Panc1 (cell line): ENCODE measurements at regions not wholly inside any gene's neighbourhood (a gene's known extent, or its start where the extent isn't known, plus 50 kb on each side); places are given as distances from the start of the nearest gene placed in this dataset.

Experiments
- ATAC-seq: fragments of 200-7000 bp; cut with Tn5 transposase; 2 replicates; pipeline ENCODE4 v1.9.1; 2020; ENCODE audit warnings: mild to moderate bottlenecking, moderate library complexity
- BruUV-seq: library from RNA; stranded (reverse); fragments of 400-500 nt; replicated peaks from 2 replicates; lab custom pipeline; 2021; lab: Mats Ljungman, UMichigan
- CTCF ChIA-PET: fragments of 300-600 bp; sonication (Branson Sonifier 250); formaldehyde crosslinking; loops from one replicate; lab custom pipeline; 2022; ENCODE audit warnings: antibody characterized with exemption; lab: Charles Lee
- POLR2A ChIA-PET: fragments of 300-600 bp; sonication (Branson Sonifier 250); formaldehyde crosslinking; loops from one replicate; lab custom pipeline; 2022; ENCODE audit warnings: antibody characterized with exemption; lab: Charles Lee
- DNase-seq: peaks from one replicate; pipeline ENCODE4 v3.0.0-alpha.2; 2010; ENCODE audit warnings: low read depth, low spot score
- H3K27ac ChIP-seq: 2 replicates; pipeline ENCODE4 v1.5.1; 2011; ENCODE audit warnings: mild to moderate bottlenecking, low read length, inconsistent platforms
- H3K27me3 ChIP-seq: fragments of 200-500 bp; sonication (Bioruptor generic); 2 replicates; pipeline ENCODE4 v1.6.0; 2014; ENCODE audit warnings: low read length, inconsistent platforms; ENCODE audit not compliant: control insufficient read depth, insufficient read depth
- H3K36me3 ChIP-seq: fragments of 200-500 bp; sonication (Bioruptor generic); 2 replicates; pipeline ENCODE4 v1.5.1; 2014; ENCODE audit warnings: inconsistent platforms, mild to moderate bottlenecking, low read length, moderate library complexity; ENCODE audit not compliant: control insufficient read depth, insufficient read depth
- H3K4me1 ChIP-seq: 2 replicates; pipeline ENCODE4 v1.5.1; 2011; ENCODE audit warnings: inconsistent platforms, mild to moderate bottlenecking, low read length, moderate library complexity; ENCODE audit not compliant: control insufficient read depth, insufficient read depth
- H3K4me3 ChIP-seq, 2 experiments: 2 replicates each; pipeline ENCODE4 v1.5.1; 2011 to 2012; ENCODE audit warnings: low read depth in 2 of 2, low read length in 2 of 2, mild to moderate bottlenecking in 2 of 2, inconsistent platforms in 1 of 2, moderate library complexity in 1 of 2
- H3K9me3 ChIP-seq: fragments of 200-500 bp; sonication (Bioruptor generic); 2 replicates; pipeline ENCODE4 v1.5.1; 2014; ENCODE audit warnings: low read depth, mild to moderate bottlenecking, inconsistent platforms, low read length, moderate library complexity; ENCODE audit not compliant: control insufficient read depth, insufficient read depth
- POLR2AphosphoS5 ChIP-seq: IDR thresholded peaks from 2 replicates; pipeline ENCODE4 v1.6.1; 2012; ENCODE audit warnings: mild to moderate bottlenecking, low read depth, low read length, moderate library complexity
- SIN3A ChIP-seq: IDR thresholded peaks from 2 replicates; pipeline ENCODE4 v1.6.1; 2012; ENCODE audit warnings: low read depth, mild to moderate bottlenecking, low read length, moderate library complexity, borderline replicate concordance; ENCODE audit not compliant: insufficient read depth
- TCF7L2 ChIP-seq: IDR thresholded peaks from 2 replicates; pipeline ENCODE4 v1.6.1; 2011; ENCODE audit warnings: mild to moderate bottlenecking, low read depth, low read length, inconsistent platforms
- in situ Hi-C: cut with HindIII; loops from 2 replicates; pipeline ENCODE4 v1.10.0; 2016; ENCODE audit warnings: low sequenced_read_pairs, low pct_unique_long_range_greater_than_20kb
- intact Hi-C: fragments of 100-400 bp; cut with micrococcal nuclease; formaldehyde crosslinking; loops from one replicate; pipeline ENCODE4 v1.10.0; 2022; ENCODE audit not compliant: unreplicated experiment
- TF ChIP-seq, protein P1 (sequence below), 2 experiments: IDR thresholded peaks; 2 replicates each; pipeline ENCODE4 v1.6.1; 2011 to 2012; ENCODE audit warnings: low read depth in 2 of 2, control low read depth in 1 of 2, low read length in 1 of 2, mild to moderate bottlenecking in 1 of 2, moderate library complexity in 1 of 2; ENCODE audit not compliant: insufficient read depth in 1 of 2
- TF ChIP-seq, protein P2 (sequence below): fragments of 450-650 bp; IDR thresholded peaks from 2 replicates; pipeline ENCODE4 v1.5.1; 2017; ENCODE audit warnings: mild to moderate bottlenecking

DNA sequence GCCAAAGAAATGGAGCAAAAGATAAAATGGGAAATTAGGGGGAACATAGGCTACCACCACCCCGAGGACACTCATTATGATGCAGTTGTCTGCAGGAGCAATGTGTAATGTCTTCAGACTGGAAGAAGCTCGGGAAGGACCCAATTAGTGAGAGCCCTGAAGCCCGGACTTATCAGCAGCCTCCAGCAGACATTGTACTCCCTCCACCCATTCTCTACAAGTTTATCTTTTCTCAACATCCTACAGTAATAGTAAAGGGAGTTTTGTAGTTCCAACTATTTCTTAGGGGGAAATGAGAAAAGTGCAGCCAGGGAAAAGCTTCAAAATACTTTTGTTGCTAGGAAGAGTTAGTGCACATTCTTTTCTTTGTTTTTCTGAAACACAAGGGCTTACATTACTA is 657.3 kb upstream of the COBL start:
- in situ Hi-C loops (no loop called here), intact Hi-C loops (no loop called here)
- TF ChIP-seq, protein P1, sequence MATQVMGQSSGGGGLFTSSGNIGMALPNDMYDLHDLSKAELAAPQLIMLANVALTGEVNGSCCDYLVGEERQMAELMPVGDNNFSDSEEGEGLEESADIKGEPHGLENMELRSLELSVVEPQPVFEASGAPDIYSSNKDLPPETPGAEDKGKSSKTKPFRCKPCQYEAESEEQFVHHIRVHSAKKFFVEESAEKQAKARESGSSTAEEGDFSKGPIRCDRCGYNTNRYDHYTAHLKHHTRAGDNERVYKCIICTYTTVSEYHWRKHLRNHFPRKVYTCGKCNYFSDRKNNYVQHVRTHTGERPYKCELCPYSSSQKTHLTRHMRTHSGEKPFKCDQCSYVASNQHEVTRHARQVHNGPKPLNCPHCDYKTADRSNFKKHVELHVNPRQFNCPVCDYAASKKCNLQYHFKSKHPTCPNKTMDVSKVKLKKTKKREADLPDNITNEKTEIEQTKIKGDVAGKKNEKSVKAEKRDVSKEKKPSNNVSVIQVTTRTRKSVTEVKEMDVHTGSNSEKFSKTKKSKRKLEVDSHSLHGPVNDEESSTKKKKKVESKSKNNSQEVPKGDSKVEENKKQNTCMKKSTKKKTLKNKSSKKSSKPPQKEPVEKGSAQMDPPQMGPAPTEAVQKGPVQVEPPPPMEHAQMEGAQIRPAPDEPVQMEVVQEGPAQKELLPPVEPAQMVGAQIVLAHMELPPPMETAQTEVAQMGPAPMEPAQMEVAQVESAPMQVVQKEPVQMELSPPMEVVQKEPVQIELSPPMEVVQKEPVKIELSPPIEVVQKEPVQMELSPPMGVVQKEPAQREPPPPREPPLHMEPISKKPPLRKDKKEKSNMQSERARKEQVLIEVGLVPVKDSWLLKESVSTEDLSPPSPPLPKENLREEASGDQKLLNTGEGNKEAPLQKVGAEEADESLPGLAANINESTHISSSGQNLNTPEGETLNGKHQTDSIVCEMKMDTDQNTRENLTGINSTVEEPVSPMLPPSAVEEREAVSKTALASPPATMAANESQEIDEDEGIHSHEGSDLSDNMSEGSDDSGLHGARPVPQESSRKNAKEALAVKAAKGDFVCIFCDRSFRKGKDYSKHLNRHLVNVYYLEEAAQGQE (IDR thresholded peaks at IDR 0.05; ENCODE audit: insufficient read depth in 1 of 2, low read depth in 2 of 2, low read length in 1 of 2): no peak
- TF ChIP-seq TCF7L2: no peak
- TF ChIP-seq, protein P2, sequence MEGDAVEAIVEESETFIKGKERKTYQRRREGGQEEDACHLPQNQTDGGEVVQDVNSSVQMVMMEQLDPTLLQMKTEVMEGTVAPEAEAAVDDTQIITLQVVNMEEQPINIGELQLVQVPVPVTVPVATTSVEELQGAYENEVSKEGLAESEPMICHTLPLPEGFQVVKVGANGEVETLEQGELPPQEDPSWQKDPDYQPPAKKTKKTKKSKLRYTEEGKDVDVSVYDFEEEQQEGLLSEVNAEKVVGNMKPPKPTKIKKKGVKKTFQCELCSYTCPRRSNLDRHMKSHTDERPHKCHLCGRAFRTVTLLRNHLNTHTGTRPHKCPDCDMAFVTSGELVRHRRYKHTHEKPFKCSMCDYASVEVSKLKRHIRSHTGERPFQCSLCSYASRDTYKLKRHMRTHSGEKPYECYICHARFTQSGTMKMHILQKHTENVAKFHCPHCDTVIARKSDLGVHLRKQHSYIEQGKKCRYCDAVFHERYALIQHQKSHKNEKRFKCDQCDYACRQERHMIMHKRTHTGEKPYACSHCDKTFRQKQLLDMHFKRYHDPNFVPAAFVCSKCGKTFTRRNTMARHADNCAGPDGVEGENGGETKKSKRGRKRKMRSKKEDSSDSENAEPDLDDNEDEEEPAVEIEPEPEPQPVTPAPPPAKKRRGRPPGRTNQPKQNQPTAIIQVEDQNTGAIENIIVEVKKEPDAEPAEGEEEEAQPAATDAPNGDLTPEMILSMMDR: no peak
- TF ChIP-seq SIN3A: no peak
- TF ChIP-seq POLR2AphosphoS5: no peak
- ChIA-PET CTCF (no interaction called here), POLR2A (interaction anchor here (0.7 kb wide), 1 partner anchor 278 kb away, joined by 7 read pairs; no protein-coding TSS in a partner anchor)
- BruUV-seq: no TSS peak
- ATAC-seq (no peak), DNase-seq (no peak)
- Histone ChIP-seq H3K9me3 (no peaks in the 10 kb centered on the region), H3K27ac (no peak overlapping the region), H3K4me3 (no peak overlapping the region), H3K4me1 (no peaks in the 10 kb centered on the region), H3K36me3 (no peaks in the 10 kb centered on the region), H3K27me3 (no peaks in the 10 kb centered on the region)

DNA sequence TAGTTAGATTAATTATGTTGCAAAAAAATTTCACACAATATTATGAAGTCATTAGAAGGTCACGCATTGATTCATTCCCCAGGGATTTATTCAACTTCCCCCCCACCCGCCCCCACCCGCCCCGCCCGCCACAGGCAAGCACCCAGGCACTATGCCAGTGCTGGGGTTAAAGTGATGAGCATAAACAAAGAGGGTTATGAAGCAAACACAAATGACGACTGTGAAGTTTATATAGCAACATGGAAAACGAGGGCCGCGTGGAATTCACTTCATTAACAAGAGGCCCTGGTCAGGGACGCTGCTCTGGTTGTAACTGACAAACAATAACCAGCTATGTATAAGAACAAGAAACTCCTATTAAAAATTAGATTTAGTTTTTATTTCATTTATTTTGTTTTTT is 656.5 kb upstream of the COBL start:
- Histone ChIP-seq H3K36me3 (no peaks in the 10 kb centered on the region), H3K27me3 (no peaks in the 10 kb centered on the region), H3K4me3 (no peak overlapping the region), H3K9me3 (no peaks in the 10 kb centered on the region), H3K27ac (no peak overlapping the region), H3K4me1 (no peaks in the 10 kb centered on the region)
- ChIA-PET CTCF (no interaction called here), POLR2A (interaction anchor here (0.7 kb wide), 1 partner anchor 278 kb away, joined by 7 read pairs; no protein-coding TSS in a partner anchor)
- ATAC-seq (no peak), DNase-seq (no peak)
- intact Hi-C loops: no loop called here
- in situ Hi-C loops: no loop called here
- TF ChIP-seq, protein P1 (IDR thresholded peaks at IDR 0.05; ENCODE audit: insufficient read depth in 1 of 2, low read depth in 2 of 2, low read length in 1 of 2): no peak
- TF ChIP-seq, protein P2: no peak
- no peak for TF ChIP-seq SIN3A
- no peak for TF ChIP-seq POLR2AphosphoS5
- TF ChIP-seq TCF7L2: no peak
- BruUV-seq: no TSS peak
